HEK293 (cell line): ENCODE measurements at regions not wholly inside any gene's neighbourhood (a gene's known extent, or its start where the extent isn't known, plus 50 kb on each side); places are given as distances from the start of the nearest gene placed in this dataset.

ENCODE experiments used
- CTCF ChIA-PET: fragments of 350-600 bp; formaldehyde crosslinking; extraction: SDS; loops from one replicate; lab custom pipeline; 2021; ENCODE audit warnings: antibody characterized with exemption; lab: Yijun Ruan, JAX
- POLR2A ChIA-PET: fragments of 300-600 bp; formaldehyde crosslinking; extraction: SDS; loops from one replicate; lab custom pipeline; 2020; ENCODE audit warnings: antibody characterized with exemption, inconsistent platforms; lab: Yijun Ruan, JAX
- H3K27ac ChIP-seq: fragments of 200-500 bp; sonication (Bioruptor generic); 2 replicates; pipeline ENCODE4 v1.5.1; 2014; ENCODE audit warnings: low read depth, low read length, control low read depth, inconsistent platforms; ENCODE audit errors: extremely low read depth
- H3K36me3 ChIP-seq, 2 experiments: fragments of 200-500 bp in 1 of 2; sonication (Bioruptor generic) in 1 of 2; 1 replicate in 1 of 2; 2 replicates in 1 of 2; pipeline ENCODE4 v1.5.1; 2014 to 2017; ENCODE audit warnings: inconsistent platforms in 2 of 2, low read length in 2 of 2; ENCODE audit not compliant: control insufficient read depth in 2 of 2, insufficient read depth in 1 of 2
- H3K4me1 ChIP-seq: fragments of 200-500 bp; sonication (Bioruptor generic); 2 replicates; pipeline ENCODE4 v1.5.1; 2014; ENCODE audit warnings: mild to moderate bottlenecking, low read length, inconsistent platforms; ENCODE audit not compliant: control insufficient read depth, insufficient read depth
- H3K4me3 ChIP-seq: 2 replicates; pipeline ENCODE4 v1.5.1; 2011; ENCODE audit warnings: low read depth, mild to moderate bottlenecking, control low read depth, low read length, moderate library complexity
- H3K9me3 ChIP-seq: fragments of 200-500 bp; sonication (Bioruptor generic); 2 replicates; pipeline ENCODE4 v1.5.1; 2014; ENCODE audit warnings: low read depth, low read length, inconsistent platforms; ENCODE audit not compliant: control insufficient read depth, insufficient read depth
- BCL11A ChIP-seq: fragments of 450-650 bp; formaldehyde crosslinking; IDR thresholded peaks from 2 replicates; pipeline ENCODE4 v1.5.1; 2016; ENCODE audit warnings: low read depth, missing biosample characterization, missing genetic modification characterization
- GLIS1 ChIP-seq: fragments of 450-650 bp; formaldehyde crosslinking; IDR thresholded peaks from 2 replicates; pipeline ENCODE4 v1.5.1; 2016; ENCODE audit warnings: missing biosample characterization, missing genetic modification characterization
- HOXD13 ChIP-seq: sonication (generic); formaldehyde crosslinking; IDR thresholded peaks from 2 replicates; pipeline ENCODE4 v1.8.0; 2022; ENCODE audit warnings: missing genetic modification reagents, borderline replicate concordance
- YY1 ChIP-seq: fragments of 450-650 bp; formaldehyde crosslinking; IDR thresholded peaks from 2 replicates; pipeline ENCODE4 v1.5.1; 2018; ENCODE audit warnings: missing biosample characterization, missing genetic modification characterization
- ZBTB21 ChIP-seq: fragments of 450-650 bp; formaldehyde crosslinking; IDR thresholded peaks from 2 replicates; pipeline ENCODE4 v1.5.1; 2017; ENCODE audit warnings: missing biosample characterization, missing genetic modification characterization
- ZNF155 ChIP-seq: fragments of 450-650 bp; formaldehyde crosslinking; IDR thresholded peaks from 2 replicates; pipeline ENCODE4 v1.5.1; 2016; ENCODE audit warnings: missing biosample characterization, missing genetic modification characterization
- ZNF184 ChIP-seq: fragments of 450-650 bp; IDR thresholded peaks from 2 replicates; pipeline ENCODE4 v1.5.1; 2018; ENCODE audit warnings: missing biosample characterization, mild to moderate bottlenecking, missing genetic modification characterization
- ZNF214 ChIP-seq: fragments of 450-650 bp; formaldehyde crosslinking; IDR thresholded peaks from 2 replicates; pipeline ENCODE4 v1.5.1; 2017; ENCODE audit warnings: missing biosample characterization, mild to moderate bottlenecking, missing genetic modification characterization, borderline replicate concordance
- ZNF416 ChIP-seq: fragments of 450-650 bp; formaldehyde crosslinking; IDR thresholded peaks from 2 replicates; pipeline ENCODE4 v1.5.1; 2016; ENCODE audit warnings: missing biosample characterization, missing genetic modification characterization
- ZNF473 ChIP-seq: fragments of 450-650 bp; formaldehyde crosslinking; IDR thresholded peaks from 2 replicates; pipeline ENCODE4 v1.5.1; 2017; ENCODE audit warnings: missing biosample characterization, missing genetic modification characterization
- ZNF48 ChIP-seq: fragments of 450-650 bp; formaldehyde crosslinking; IDR thresholded peaks from 2 replicates; pipeline ENCODE4 v1.5.1; 2016; ENCODE audit warnings: missing biosample characterization, missing genetic modification characterization
- ZNF510 ChIP-seq: fragments of 450-650 bp; formaldehyde crosslinking; IDR thresholded peaks from 2 replicates; pipeline ENCODE4 v1.5.1; 2018; ENCODE audit warnings: mild to moderate bottlenecking, missing genetic modification characterization, missing biosample characterization; ENCODE audit not compliant: insufficient replicate concordance
- ZNF621 ChIP-seq: fragments of 450-650 bp; formaldehyde crosslinking; IDR thresholded peaks from 2 replicates; pipeline ENCODE4 v1.5.1; 2017; ENCODE audit warnings: missing biosample characterization, missing genetic modification characterization
- ZNF768 ChIP-seq: fragments of 450-650 bp; formaldehyde crosslinking; IDR thresholded peaks from 2 replicates; pipeline ENCODE4 v1.5.1; 2018; ENCODE audit warnings: missing biosample characterization, mild to moderate bottlenecking, missing genetic modification characterization
- ZNF777 ChIP-seq: fragments of 450-650 bp; formaldehyde crosslinking; IDR thresholded peaks from 2 replicates; pipeline ENCODE4 v1.5.1; 2017; ENCODE audit warnings: missing biosample characterization, missing genetic modification characterization, borderline replicate concordance
- TF ChIP-seq, protein P1 (sequence below): fragments of 450-650 bp; formaldehyde crosslinking; IDR thresholded peaks from 2 replicates; pipeline ENCODE4 v1.5.1; 2016; ENCODE audit warnings: missing biosample characterization, missing genetic modification characterization
- TF ChIP-seq, protein P2 (sequence below): fragments of 450-650 bp; formaldehyde crosslinking; IDR thresholded peaks from 2 replicates; pipeline ENCODE4; 2016; ENCODE audit warnings: missing biosample characterization, missing genetic modification characterization
- TF ChIP-seq, protein P3 (sequence below): fragments of 450-650 bp; formaldehyde crosslinking; IDR thresholded peaks from 2 replicates; pipeline ENCODE4 v1.5.1; 2017; ENCODE audit warnings: missing biosample characterization, missing genetic modification characterization
- TF ChIP-seq, protein P4 (sequence below): fragments of 450-650 bp; formaldehyde crosslinking; IDR thresholded peaks from 2 replicates; pipeline ENCODE4 v1.5.0; 2017; ENCODE audit warnings: missing biosample characterization, missing genetic modification characterization, borderline replicate concordance
- TF ChIP-seq, protein P5 (sequence below): fragments of 450-650 bp; formaldehyde crosslinking; optimal IDR thresholded peaks from 2 replicates; pipeline ENCODE3; 2016; ENCODE audit warnings: missing biosample characterization, mild to moderate bottlenecking, missing genetic modification characterization

DNA sequence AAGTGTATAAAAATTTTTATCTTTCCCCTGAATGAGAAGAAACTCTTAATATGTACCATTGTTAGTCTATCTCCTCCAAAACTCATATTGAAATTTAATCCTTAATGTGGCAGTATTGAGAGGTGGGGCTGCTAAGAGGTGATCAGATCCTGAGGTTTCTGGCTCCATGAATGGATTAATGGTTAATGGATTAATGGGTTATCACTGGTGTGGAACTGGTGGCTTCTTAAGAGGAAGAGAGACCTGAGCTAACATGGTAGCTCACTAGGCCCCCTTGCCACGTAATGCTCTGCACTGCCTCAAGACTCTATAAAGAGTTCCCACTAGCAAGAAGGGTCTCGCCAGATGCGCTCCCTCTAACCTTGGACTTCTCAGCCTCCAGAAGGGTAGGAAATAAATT, 70.6 kb upstream of the ZBTB18 start:
- no peaks in the 10 kb centered on the region for H3K36me3 ChIP-seq
- ChIA-PET CTCF (no interaction called here), POLR2A (no interaction called here)
- no peaks in the 10 kb centered on the region for H3K4me1 ChIP-seq
- no peaks in the 10 kb centered on the region for H3K9me3 ChIP-seq
- TF ChIP-seq GLIS1 (tag by site-specific recombination) (no peak), ZNF777 (tag by site-specific recombination) (no peak), ZNF184 (no peak), ZNF416 (tag by site-specific recombination) (no peak), ZNF155 (tag by site-specific recombination) (no peak), ZNF621 (tag by site-specific recombination) (no peak), ZNF473 (tag by site-specific recombination) (no peak), HOXD13 (CRISPR knock-in tag) (no peak), ZNF768 (tag by site-specific recombination) (no peak), ZNF510 (tag by site-specific recombination) (no peak), ZNF214 (no peak), YY1 (tag by site-specific recombination) (no peak), ZBTB21 (tag by site-specific recombination) (no peak), ZNF48 (tag by site-specific recombination) (no peak), BCL11A (tag by site-specific recombination) (no peak)
- TF ChIP-seq, protein P1, sequence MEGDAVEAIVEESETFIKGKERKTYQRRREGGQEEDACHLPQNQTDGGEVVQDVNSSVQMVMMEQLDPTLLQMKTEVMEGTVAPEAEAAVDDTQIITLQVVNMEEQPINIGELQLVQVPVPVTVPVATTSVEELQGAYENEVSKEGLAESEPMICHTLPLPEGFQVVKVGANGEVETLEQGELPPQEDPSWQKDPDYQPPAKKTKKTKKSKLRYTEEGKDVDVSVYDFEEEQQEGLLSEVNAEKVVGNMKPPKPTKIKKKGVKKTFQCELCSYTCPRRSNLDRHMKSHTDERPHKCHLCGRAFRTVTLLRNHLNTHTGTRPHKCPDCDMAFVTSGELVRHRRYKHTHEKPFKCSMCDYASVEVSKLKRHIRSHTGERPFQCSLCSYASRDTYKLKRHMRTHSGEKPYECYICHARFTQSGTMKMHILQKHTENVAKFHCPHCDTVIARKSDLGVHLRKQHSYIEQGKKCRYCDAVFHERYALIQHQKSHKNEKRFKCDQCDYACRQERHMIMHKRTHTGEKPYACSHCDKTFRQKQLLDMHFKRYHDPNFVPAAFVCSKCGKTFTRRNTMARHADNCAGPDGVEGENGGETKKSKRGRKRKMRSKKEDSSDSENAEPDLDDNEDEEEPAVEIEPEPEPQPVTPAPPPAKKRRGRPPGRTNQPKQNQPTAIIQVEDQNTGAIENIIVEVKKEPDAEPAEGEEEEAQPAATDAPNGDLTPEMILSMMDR (tag by site-specific recombination), result no peak
- TF ChIP-seq, protein P2, sequence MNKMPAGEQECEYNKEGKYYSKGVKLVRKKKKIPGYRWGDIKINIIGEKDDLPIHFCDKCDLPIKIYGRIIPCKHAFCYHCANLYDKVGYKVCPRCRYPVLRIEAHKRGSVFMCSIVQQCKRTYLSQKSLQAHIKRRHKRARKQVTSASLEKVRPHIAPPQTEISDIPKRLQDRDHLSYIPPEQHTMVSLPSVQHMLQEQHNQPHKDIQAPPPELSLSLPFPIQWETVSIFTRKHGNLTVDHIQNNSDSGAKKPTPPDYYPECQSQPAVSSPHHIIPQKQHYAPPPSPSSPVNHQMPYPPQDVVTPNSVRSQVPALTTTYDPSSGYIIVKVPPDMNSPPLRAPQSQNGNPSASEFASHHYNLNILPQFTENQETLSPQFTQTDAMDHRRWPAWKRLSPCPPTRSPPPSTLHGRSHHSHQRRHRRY (tag by site-specific recombination), result no peak
- TF ChIP-seq, protein P3, sequence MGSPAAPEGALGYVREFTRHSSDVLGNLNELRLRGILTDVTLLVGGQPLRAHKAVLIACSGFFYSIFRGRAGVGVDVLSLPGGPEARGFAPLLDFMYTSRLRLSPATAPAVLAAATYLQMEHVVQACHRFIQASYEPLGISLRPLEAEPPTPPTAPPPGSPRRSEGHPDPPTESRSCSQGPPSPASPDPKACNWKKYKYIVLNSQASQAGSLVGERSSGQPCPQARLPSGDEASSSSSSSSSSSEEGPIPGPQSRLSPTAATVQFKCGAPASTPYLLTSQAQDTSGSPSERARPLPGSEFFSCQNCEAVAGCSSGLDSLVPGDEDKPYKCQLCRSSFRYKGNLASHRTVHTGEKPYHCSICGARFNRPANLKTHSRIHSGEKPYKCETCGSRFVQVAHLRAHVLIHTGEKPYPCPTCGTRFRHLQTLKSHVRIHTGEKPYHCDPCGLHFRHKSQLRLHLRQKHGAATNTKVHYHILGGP (tag by site-specific recombination), result no peak
- TF ChIP-seq, protein P4, sequence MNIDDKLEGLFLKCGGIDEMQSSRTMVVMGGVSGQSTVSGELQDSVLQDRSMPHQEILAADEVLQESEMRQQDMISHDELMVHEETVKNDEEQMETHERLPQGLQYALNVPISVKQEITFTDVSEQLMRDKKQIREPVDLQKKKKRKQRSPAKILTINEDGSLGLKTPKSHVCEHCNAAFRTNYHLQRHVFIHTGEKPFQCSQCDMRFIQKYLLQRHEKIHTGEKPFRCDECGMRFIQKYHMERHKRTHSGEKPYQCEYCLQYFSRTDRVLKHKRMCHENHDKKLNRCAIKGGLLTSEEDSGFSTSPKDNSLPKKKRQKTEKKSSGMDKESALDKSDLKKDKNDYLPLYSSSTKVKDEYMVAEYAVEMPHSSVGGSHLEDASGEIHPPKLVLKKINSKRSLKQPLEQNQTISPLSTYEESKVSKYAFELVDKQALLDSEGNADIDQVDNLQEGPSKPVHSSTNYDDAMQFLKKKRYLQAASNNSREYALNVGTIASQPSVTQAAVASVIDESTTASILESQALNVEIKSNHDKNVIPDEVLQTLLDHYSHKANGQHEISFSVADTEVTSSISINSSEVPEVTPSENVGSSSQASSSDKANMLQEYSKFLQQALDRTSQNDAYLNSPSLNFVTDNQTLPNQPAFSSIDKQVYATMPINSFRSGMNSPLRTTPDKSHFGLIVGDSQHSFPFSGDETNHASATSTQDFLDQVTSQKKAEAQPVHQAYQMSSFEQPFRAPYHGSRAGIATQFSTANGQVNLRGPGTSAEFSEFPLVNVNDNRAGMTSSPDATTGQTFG (tag by site-specific recombination), result no peak
- TF ChIP-seq, protein P5, sequence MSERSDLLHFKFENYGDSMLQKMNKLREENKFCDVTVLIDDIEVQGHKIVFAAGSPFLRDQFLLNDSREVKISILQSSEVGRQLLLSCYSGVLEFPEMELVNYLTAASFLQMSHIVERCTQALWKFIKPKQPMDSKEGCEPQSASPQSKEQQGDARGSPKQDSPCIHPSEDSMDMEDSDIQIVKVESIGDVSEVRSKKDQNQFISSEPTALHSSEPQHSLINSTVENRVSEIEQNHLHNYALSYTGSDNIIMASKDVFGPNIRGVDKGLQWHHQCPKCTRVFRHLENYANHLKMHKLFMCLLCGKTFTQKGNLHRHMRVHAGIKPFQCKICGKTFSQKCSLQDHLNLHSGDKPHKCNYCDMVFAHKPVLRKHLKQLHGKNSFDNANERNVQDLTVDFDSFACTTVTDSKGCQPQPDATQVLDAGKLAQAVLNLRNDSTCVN (tag by site-specific recombination), result no peak
- H3K4me3 ChIP-seq, result no peak overlapping the region
- no peak overlapping the region for H3K27ac ChIP-seq
